ENCODE measurements at regions not wholly inside any gene's neighbourhood (a gene's known extent, or its start where the extent isn't known, plus 50 kb on each side); places are given as distances from the start of the nearest gene placed in this dataset.

DNA sequence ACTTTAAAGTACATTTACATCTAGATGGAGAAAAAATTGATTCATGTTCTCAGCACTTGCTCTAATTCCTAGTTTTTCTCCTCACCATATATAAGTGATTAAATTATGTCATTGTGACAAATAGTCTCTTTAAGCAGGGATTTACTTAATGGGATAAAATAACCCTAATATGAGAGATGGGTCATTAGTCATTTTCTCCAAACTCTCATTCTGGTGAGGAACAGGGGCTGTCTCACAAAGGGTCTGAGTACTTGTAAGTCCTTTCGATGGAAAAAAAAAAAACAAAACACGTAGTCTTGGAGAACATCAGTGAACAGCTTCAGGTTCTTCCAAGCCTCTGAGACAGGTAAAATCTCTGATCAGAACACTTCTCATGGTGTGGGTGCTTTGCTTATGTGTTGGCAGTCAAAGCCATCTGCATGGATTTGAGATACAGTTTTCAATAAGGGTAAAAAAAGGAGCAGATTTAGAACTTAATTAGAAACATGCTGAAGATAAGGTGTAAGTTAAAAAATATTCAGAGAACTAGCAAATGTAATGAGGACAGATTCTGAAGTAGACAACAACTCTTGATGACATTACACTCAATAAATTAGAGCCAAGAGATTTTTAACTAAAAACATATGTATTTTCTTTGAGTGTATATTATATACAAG is 1668.9 kb upstream of the MIR17HG start:
- TF ChIP-seq POLR2AphosphoS5 (IDR thresholded peaks at IDR 0.05; ENCODE audit: low read depth) (no peak), EZH2 (IDR thresholded peaks at IDR 0.05; ENCODE audit: low read depth, unreplicated experiment) (no peak), EZH2phosphoT487 (IDR thresholded peaks at IDR 0.05; ENCODE audit: unreplicated experiment) (no peak), NANOG (IDR thresholded peaks at IDR 0.05; ENCODE audit: borderline replicate concordance) (no peak), ZNF114 (CRISPR knock-in tag; IDR thresholded peaks at IDR 0.05) (no peak), JUNB (IDR thresholded peaks at IDR 0.05; ENCODE audit: unreplicated experiment) (no peak)
- TF ChIP-seq, protein P1, sequence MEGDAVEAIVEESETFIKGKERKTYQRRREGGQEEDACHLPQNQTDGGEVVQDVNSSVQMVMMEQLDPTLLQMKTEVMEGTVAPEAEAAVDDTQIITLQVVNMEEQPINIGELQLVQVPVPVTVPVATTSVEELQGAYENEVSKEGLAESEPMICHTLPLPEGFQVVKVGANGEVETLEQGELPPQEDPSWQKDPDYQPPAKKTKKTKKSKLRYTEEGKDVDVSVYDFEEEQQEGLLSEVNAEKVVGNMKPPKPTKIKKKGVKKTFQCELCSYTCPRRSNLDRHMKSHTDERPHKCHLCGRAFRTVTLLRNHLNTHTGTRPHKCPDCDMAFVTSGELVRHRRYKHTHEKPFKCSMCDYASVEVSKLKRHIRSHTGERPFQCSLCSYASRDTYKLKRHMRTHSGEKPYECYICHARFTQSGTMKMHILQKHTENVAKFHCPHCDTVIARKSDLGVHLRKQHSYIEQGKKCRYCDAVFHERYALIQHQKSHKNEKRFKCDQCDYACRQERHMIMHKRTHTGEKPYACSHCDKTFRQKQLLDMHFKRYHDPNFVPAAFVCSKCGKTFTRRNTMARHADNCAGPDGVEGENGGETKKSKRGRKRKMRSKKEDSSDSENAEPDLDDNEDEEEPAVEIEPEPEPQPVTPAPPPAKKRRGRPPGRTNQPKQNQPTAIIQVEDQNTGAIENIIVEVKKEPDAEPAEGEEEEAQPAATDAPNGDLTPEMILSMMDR (conservative IDR thresholded peaks at IDR 0.05; ENCODE audit: low read depth in 2 of 2) = no peak
- TF ChIP-seq, protein P2, sequence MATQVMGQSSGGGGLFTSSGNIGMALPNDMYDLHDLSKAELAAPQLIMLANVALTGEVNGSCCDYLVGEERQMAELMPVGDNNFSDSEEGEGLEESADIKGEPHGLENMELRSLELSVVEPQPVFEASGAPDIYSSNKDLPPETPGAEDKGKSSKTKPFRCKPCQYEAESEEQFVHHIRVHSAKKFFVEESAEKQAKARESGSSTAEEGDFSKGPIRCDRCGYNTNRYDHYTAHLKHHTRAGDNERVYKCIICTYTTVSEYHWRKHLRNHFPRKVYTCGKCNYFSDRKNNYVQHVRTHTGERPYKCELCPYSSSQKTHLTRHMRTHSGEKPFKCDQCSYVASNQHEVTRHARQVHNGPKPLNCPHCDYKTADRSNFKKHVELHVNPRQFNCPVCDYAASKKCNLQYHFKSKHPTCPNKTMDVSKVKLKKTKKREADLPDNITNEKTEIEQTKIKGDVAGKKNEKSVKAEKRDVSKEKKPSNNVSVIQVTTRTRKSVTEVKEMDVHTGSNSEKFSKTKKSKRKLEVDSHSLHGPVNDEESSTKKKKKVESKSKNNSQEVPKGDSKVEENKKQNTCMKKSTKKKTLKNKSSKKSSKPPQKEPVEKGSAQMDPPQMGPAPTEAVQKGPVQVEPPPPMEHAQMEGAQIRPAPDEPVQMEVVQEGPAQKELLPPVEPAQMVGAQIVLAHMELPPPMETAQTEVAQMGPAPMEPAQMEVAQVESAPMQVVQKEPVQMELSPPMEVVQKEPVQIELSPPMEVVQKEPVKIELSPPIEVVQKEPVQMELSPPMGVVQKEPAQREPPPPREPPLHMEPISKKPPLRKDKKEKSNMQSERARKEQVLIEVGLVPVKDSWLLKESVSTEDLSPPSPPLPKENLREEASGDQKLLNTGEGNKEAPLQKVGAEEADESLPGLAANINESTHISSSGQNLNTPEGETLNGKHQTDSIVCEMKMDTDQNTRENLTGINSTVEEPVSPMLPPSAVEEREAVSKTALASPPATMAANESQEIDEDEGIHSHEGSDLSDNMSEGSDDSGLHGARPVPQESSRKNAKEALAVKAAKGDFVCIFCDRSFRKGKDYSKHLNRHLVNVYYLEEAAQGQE (IDR thresholded peaks at IDR 0.05; ENCODE audit: unreplicated experiment) = no peak
- TF ChIP-seq, protein P3, sequence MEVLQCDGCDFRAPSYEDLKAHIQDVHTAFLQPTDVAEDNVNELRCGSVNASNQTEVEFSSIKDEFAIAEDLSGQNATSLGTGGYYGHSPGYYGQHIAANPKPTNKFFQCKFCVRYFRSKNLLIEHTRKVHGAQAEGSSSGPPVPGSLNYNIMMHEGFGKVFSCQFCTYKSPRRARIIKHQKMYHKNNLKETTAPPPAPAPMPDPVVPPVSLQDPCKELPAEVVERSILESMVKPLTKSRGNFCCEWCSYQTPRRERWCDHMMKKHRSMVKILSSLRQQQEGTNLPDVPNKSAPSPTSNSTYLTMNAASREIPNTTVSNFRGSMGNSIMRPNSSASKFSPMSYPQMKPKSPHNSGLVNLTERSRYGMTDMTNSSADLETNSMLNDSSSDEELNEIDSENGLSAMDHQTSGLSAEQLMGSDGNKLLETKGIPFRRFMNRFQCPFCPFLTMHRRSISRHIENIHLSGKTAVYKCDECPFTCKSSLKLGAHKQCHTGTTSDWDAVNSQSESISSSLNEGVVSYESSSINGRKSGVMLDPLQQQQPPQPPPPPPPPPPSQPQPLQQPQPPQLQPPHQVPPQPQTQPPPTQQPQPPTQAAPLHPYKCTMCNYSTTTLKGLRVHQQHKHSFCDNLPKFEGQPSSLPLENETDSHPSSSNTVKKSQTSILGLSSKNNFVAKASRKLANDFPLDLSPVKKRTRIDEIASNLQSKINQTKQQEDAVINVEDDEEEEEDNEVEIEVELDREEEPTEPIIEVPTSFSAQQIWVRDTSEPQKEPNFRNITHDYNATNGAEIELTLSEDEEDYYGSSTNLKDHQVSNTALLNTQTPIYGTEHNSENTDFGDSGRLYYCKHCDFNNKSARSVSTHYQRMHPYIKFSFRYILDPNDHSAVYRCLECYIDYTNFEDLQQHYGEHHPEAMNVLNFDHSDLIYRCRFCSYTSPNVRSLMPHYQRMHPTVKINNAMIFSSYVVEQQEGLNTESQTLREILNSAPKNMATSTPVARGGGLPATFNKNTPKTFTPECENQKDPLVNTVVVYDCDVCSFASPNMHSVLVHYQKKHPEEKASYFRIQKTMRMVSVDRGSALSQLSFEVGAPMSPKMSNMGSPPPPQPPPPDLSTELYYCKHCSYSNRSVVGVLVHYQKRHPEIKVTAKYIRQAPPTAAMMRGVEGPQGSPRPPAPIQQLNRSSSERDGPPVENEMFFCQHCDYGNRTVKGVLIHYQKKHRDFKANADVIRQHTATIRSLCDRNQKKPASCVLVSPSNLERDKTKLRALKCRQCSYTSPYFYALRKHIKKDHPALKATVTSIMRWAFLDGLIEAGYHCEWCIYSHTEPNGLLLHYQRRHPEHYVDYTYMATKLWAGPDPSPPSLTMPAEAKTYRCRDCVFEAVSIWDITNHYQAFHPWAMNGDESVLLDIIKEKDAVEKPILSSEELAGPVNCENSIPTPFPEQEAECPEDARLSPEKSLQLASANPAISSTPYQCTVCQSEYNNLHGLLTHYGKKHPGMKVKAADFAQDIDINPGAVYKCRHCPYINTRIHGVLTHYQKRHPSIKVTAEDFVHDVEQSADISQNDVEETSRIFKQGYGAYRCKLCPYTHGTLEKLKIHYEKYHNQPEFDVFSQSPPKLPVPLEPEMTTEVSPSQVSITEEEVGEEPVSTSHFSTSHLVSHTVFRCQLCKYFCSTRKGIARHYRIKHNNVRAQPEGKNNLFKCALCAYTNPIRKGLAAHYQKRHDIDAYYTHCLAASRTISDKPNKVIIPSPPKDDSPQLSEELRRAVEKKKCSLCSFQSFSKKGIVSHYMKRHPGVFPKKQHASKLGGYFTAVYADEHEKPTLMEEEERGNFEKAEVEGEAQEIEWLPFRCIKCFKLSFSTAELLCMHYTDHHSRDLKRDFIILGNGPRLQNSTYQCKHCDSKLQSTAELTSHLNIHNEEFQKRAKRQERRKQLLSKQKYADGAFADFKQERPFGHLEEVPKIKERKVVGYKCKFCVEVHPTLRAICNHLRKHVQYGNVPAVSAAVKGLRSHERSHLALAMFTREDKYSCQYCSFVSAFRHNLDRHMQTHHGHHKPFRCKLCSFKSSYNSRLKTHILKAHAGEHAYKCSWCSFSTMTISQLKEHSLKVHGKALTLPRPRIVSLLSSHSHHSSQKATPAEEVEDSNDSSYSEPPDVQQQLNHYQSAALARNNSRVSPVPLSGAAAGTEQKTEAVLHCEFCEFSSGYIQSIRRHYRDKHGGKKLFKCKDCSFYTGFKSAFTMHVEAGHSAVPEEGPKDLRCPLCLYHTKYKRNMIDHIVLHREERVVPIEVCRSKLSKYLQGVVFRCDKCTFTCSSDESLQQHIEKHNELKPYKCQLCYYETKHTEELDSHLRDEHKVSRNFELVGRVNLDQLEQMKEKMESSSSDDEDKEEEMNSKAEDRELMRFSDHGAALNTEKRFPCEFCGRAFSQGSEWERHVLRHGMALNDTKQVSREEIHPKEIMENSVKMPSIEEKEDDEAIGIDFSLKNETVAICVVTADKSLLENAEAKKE (CRISPR knock-in tag; IDR thresholded peaks at IDR 0.05) = no peak

All from GM23338 (cell line).